Activated CD8-positive, alpha-beta memory T cell treated with anti-CD3 and anti-CD28 coated beads, Interleukin-2, amount 10 ng/mL, durations not matched to agents 7 days and 5 days (primary cell): ENCODE measurements at regions not wholly inside any gene's neighbourhood (a gene's known extent, or its start where the extent isn't known, plus 50 kb on each side); places are given as distances from the start of the nearest gene placed in this dataset.
"Not testable (repeated sequence)": the region's sequence is repeated elsewhere in the genome, so short reads cannot be mapped to it uniquely, and the experiment has no call there.

Experiments used
- ATAC-seq: fragments of 150-1000 bp; cut with Tn5 transposase; one replicate; pipeline ENCODE4 v1.10.0; 2021; ENCODE audit warnings: moderate library complexity
- CTCF ChIA-PET: fragments of 350-600 bp; sonication (Branson Sonifier 250); formaldehyde crosslinking; loops from one replicate; lab custom pipeline; 2021; ENCODE audit warnings: antibody characterized with exemption; lab: Charles Lee
- DNase-seq: peaks from one replicate; pipeline ENCODE4 v3.0.0-alpha.2; 2020
- H3K27ac Mint-ChIP-seq: one replicate; pipeline ENCODE4 v1.8.0; 2021; ENCODE audit warnings: mild to moderate bottlenecking, mixed read lengths
- H3K27me3 Mint-ChIP-seq: one replicate; pipeline ENCODE4 v1.8.0; 2021; ENCODE audit warnings: mixed read lengths
- H3K36me3 Mint-ChIP-seq: one replicate; pipeline ENCODE4 v1.8.0; 2021; ENCODE audit warnings: mild to moderate bottlenecking, mixed read lengths
- H3K4me1 Mint-ChIP-seq: one replicate; pipeline ENCODE4 v1.8.0; 2021; ENCODE audit warnings: mixed read lengths
- H3K4me3 Mint-ChIP-seq: one replicate; pipeline ENCODE4 v1.8.0; 2021; ENCODE audit warnings: mild to moderate bottlenecking, moderate library complexity, mixed read lengths
- H3K9me3 Mint-ChIP-seq: one replicate; pipeline ENCODE4 v1.8.0; 2022; ENCODE audit warnings: low read depth, mixed read lengths

DNA sequence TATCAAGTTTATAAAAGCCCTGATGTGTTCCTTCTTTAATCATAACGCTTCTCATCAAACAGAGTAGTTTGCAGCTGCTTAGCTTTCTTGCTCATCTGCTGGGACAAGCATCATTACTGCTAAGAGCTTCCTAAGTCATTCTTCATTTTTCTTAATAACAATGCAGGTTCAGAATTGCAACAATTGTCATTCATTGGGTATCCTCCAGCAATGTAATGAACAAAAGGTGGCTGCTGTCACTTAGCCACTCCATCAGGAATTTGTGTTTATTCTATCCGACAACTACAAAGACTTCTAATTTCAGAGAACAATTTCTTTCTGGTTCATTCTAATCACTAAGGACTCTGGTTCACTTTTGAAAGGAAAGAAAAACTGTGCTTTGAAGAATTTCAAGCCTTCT is 836.7 kb upstream of the CDH10 start:
- H3K27me3 Mint-ChIP-seq = no peaks in the 10 kb centered on the region
- CTCF ChIA-PET = no interaction called here
- DNase-seq = no peak

DNA sequence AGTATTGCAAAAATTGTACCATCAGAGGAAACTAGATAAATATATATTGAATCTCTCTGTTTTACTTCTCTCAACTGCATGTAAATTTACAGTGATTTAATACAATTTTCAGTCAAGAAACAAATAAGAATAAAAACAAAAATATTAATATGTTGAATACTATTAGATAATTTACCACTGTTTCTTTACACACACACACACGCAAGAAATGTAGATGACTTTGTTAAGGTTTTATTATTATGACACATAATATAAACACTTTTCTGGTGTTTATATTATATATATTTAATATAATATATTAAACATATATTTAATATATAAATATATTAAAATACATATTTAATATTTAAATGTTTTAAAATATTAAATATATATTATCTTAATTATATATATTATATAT is 814.3 kb upstream of the CDH10 start:
- Mint-ChIP-seq H3K36me3 (no peaks in the 10 kb centered on the region), H3K27me3 (no peaks in the 10 kb centered on the region), H3K4me1 (no peaks in the 10 kb centered on the region), H3K9me3 (peaks cover 14% of the 10 kb centered on the region), H3K27ac (no peak overlapping the region), H3K4me3 (no peak overlapping the region)
- CTCF ChIA-PET = no interaction called here
- ATAC-seq (no peak), DNase-seq (no peak)

More for the DNA sequence above, 836.7 kb upstream of the CDH10 start:
- ATAC-seq = no peak
- Mint-ChIP-seq H3K4me3 (no peak overlapping the region), H3K4me1 (no peaks in the 10 kb centered on the region), H3K36me3 (no peaks in the 10 kb centered on the region), H3K9me3 (peaks cover 9% of the 10 kb centered on the region), H3K27ac (no peak overlapping the region)

DNA sequence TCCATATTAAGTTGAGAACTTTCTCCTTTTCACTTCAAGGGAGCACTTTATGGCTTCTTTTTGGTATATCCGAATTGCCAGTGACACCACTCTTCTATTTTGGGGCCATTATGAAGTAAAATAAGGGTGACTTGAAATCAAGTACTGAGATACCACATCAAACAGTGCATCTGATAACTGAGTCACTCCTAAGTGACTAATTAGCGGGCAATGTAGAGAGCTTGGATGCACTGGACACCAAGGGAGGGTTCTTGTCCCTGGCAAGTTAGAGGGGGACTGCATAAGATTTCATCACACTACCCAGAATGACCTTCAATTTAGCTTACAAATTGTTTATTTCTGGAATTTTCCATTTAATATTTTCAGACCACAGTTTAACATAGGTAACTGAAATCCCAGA is 813.9 kb upstream of the CDH10 start:
- CTCF ChIA-PET = no interaction called here
- H3K36me3 Mint-ChIP-seq = no peaks in the 10 kb centered on the region
- DNase-seq (no peak), ATAC-seq (no peak)
- no peaks in the 10 kb centered on the region for H3K27me3 Mint-ChIP-seq
- no peak overlapping the region for H3K27ac Mint-ChIP-seq
- peaks cover 12% of the 10 kb centered on the region for H3K9me3 Mint-ChIP-seq
- H3K4me3 Mint-ChIP-seq = no peak overlapping the region
- no peaks in the 10 kb centered on the region for H3K4me1 Mint-ChIP-seq

DNA sequence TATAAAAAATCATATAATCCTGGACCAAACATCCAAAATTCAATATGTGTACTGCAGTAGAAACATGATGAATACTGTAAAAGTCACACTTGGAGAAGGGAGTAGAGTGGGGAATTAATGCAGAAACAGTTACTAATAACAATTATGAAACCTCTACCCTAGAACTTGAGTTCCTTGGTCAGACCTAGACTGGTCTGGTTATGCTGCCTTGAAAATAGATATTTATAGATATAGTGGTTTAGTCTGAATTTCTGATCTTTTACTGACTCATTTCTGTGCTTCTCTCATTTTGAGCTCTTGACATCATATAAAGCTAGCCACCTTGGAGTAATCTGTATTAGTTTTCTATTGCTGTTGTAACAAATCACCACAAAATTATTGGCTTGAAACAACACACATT is 808.7 kb upstream of the CDH10 start:
- Mint-ChIP-seq H3K4me1 (no peaks in the 10 kb centered on the region), H3K4me3 (no peak overlapping the region), H3K27me3 (no peaks in the 10 kb centered on the region), H3K27ac (no peak overlapping the region), H3K9me3 (peaks cover 11% of the 10 kb centered on the region), H3K36me3 (no peaks in the 10 kb centered on the region)
- CTCF ChIA-PET = interaction anchor here (0.6 kb wide), 1 partner anchor 33 kb away, joined by 3 read pairs; no protein-coding TSS in a partner anchor
- DNase-seq (no peak), ATAC-seq (no peak)

DNA sequence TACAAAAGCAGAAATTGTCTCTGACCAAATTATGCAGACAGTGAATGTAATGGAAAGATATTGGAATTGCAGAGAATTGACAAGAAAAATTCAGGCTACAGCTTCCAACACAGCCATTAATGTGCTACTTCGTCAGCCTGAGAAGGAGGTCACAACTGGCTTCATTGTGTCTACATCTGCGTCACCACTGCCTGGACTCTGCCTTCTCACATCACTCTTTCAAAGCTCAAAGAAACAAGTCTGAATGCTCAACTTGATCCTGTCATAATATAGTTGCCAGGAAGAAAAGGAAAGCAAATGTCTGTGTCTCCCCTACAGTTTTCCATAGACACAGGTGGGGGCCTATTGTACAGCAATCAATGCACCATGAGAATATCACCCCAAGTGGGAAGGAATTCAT is 806.5 kb upstream of the CDH10 start:
- H3K36me3 Mint-ChIP-seq = no peaks in the 10 kb centered on the region

DNA sequence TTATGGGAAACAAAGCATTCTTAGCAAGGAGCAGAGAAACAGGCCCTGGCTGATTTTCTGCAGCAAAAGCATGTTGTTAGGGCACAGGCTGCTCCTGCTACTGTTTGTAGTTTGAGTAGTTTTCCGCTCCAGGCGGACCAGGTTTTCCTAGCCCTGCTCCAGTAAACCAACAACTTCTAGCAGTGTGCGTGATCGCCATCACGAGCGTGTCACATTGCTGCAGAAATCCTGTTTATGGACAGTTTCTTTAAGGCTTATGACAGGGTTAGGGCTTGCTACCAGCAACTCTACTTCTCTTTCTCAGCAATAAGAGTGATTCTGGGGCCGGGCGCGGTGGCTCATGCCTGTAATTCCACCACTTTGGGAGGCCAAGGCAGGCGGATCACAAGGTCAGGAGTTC is 803.9 kb upstream of the CDH10 start:
- CTCF ChIA-PET = no interaction called here
- no peaks in the 10 kb centered on the region for H3K36me3 Mint-ChIP-seq
- H3K4me1 Mint-ChIP-seq = no peaks in the 10 kb centered on the region

More for the DNA sequence above, 806.5 kb upstream of the CDH10 start:
- no peaks in the 10 kb centered on the region for H3K4me1 Mint-ChIP-seq
- peaks cover 15% of the 10 kb centered on the region for H3K9me3 Mint-ChIP-seq
- DNase-seq = no peak
- no peak overlapping the region for H3K4me3 Mint-ChIP-seq
- no peaks in the 10 kb centered on the region for H3K27me3 Mint-ChIP-seq
- no peak overlapping the region for H3K27ac Mint-ChIP-seq
- CTCF ChIA-PET = no interaction called here
- ATAC-seq = no peak

DNA sequence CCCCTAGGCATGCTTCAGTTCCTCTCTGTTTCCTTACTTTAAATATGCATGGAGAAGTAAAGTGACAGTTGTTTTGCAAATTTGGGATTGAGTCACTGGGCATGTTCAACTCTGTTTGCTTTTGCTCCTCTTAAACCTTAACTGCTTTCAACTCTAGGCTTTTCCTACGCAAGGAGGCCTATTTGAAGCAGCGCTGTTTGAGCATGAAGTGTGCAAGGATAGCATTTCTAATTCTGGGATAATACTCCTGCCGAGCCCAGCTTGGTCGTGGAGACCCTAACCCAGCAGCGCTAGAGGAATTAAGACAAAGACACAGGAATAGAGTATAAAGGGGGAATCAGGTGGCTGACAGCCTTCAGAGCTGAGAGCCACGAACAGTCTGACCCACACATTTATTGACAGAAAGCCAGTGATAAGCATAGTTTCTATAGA is 803.4 kb upstream of the CDH10 start:
- CTCF ChIA-PET = no interaction called here
- Mint-ChIP-seq H3K4me1 (no peaks in the 10 kb centered on the region), H3K36me3 (no peaks in the 10 kb centered on the region), H3K27ac (no peak overlapping the region), H3K27me3 (no peaks in the 10 kb centered on the region), H3K9me3 (peaks cover 12% of the 10 kb centered on the region), H3K4me3 (no peak overlapping the region)
- no peak for ATAC-seq
- DNase-seq = no peak

More for the DNA sequence above, 803.9 kb upstream of the CDH10 start:
- Mint-ChIP-seq H3K9me3 (peaks cover 12% of the 10 kb centered on the region), H3K4me3 (no peak overlapping the region), H3K27me3 (no peaks in the 10 kb centered on the region), H3K27ac (no peak overlapping the region)
- ATAC-seq (no peak), DNase-seq (no peak)

DNA sequence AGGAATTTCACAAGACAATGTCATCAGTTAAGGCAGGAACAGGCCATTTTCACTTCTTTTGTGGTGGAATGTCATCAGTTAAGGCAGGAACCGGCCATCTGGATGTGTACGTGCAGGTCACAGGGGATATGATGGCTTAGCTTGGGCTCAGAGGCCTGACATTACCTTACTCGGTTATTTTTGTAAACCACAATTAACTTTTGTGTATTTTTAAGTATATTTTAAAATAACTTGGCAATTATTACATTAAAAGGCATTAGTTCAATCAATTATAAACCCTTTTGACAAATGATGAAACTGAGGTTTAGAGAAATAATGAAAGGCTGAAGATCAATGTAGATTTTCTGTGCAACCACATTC is 801.3 kb upstream of the CDH10 start:
- ATAC-seq, H3K4me3 Mint-ChIP-seq, H3K27ac Mint-ChIP-seq, H3K27me3 Mint-ChIP-seq, H3K4me1 Mint-ChIP-seq, CTCF ChIA-PET, H3K9me3 Mint-ChIP-seq, DNase-seq, H3K36me3 Mint-ChIP-seq: not testable (repeated sequence)

DNA sequence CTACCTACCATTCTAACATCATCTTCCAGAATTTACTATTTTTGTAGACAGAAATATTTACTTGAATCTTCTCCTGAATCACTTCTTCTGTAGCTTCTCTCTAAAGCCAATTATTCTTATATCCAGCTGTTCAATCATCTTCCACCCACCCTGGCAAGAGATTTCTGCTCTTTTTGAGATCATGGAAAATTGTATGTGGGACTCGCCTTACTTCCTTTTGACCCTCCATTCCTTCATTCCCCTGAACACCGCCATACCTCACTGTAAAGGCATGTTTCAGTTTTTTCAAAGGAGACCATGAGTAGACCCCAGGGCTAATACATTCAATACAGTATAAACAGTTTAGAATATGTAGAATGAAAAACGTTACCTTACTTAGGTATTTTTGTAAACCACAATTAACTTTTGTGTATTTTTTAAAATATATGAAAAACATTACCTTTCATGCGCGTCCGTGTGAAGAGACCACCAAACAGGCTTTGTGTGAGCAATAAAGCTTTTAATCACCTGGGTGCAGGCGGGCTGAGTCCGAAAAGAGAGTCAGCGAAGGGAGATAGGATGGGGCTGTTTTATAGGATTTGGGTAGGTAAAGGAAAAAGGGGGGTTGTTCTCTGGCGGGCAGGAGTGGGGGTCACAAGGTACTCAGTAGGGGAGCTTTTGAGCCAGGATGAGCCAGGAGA is 800.7 kb upstream of the CDH10 start:
- CTCF ChIA-PET, H3K36me3 Mint-ChIP-seq, H3K4me3 Mint-ChIP-seq: not testable (repeated sequence)

DNA sequence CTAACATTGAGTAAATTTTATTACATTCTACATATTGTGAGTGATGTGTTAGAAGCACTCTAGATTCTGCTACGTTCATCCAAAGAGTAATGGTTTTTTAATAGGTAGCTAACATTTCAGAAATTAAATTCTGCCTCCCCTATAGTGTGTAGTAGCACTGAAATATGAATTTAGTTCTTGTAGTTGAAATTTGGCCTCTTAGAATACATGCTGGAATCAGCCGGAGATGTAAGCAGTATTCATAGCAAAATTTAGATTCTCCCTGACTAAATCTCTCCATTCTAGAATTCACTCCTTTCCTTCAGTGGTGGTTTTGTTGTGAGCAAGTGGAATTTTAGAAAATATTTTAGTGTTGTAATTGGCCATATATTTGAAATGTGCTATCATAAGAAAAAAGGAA is 799.9 kb upstream of the CDH10 start:
- H3K4me1 Mint-ChIP-seq = no peaks in the 10 kb centered on the region
- H3K36me3 Mint-ChIP-seq = no peaks in the 10 kb centered on the region
- no peak overlapping the region for H3K4me3 Mint-ChIP-seq
- CTCF ChIA-PET = no interaction called here
- ATAC-seq (no peak), DNase-seq (no peak)
- H3K27ac Mint-ChIP-seq = no peak overlapping the region
- no peaks in the 10 kb centered on the region for H3K27me3 Mint-ChIP-seq
- peaks cover 9% of the 10 kb centered on the region for H3K9me3 Mint-ChIP-seq

More for the DNA sequence above, 800.7 kb upstream of the CDH10 start:
- H3K9me3 Mint-ChIP-seq = peaks cover 14% of the 10 kb centered on the region
- H3K27me3 Mint-ChIP-seq, H3K27ac Mint-ChIP-seq, H3K4me1 Mint-ChIP-seq, ATAC-seq, DNase-seq: not testable (repeated sequence)

DNA sequence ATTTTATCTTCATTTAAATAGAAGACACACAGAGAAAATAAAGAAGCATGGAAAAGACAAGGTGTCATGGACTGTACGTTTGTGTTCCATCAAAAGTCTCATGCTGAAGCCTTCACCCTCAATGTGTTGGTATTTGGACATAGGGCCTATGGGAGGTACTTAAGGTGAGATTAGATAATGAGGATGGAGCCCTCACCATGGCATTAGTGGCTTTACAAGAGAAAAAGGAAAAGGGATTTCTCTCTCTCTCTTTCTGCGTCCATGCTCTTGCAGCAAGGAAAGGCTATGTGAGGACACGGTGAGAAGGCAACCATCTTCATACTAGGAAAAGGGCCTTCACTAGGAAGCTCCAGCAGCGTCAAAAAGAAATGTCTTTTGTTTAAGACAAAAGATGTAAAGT is 797.0 kb upstream of the CDH10 start:
- no peak for DNase-seq
- H3K4me3 Mint-ChIP-seq = no peak overlapping the region
- H3K27me3 Mint-ChIP-seq = no peaks in the 10 kb centered on the region
- CTCF ChIA-PET = no interaction called here
- H3K9me3 Mint-ChIP-seq = peaks cover 9% of the 10 kb centered on the region
- no peaks in the 10 kb centered on the region for H3K4me1 Mint-ChIP-seq
- H3K36me3 Mint-ChIP-seq = no peaks in the 10 kb centered on the region
- ATAC-seq = no peak
- no peak overlapping the region for H3K27ac Mint-ChIP-seq

DNA sequence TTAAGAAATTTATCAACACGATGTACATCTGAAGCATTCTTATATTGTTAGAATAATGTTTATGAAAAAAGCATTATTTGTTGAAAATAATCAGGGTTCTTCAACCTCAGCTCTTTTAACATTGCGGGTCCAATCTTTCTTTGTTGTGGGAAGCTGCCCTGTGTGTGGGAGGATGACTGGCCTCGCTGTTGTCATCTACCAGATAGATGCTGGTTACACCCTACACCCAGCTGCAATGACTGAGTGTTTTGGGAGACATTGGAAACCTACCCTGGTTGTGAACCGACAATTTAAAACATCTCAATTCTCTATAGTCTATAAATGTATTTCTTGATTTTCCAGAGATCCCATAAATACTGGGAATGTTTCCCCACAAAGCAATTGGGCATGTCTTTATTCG is 794.2 kb upstream of the CDH10 start:
- Mint-ChIP-seq H3K4me3 (no peak overlapping the region), H3K4me1 (no peaks in the 10 kb centered on the region), H3K36me3 (no peaks in the 10 kb centered on the region), H3K9me3 (peaks cover 9% of the 10 kb centered on the region), H3K27me3 (no peaks in the 10 kb centered on the region), H3K27ac (no peak overlapping the region)
- no peak for ATAC-seq
- CTCF ChIA-PET = no interaction called here
- DNase-seq = no peak

DNA sequence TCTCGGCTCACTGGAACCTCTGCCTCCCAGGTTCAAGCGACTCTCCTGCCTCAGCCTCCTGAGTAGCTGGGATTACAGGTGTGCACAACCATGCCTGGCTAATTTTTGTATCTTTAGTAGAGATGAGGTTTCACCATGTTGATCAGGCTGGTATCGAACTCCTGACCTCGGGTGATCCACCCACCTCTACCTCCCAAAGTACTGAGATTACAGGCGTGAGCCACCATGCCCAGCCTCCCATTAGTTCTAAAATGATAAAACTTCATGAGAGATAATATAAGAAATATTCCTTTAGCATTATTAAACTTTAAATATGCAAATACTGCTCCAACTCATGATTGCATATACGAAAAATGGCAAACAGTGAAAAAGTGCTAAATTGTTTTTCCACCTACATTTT is 793.6 kb upstream of the CDH10 start:
- DNase-seq, H3K36me3 Mint-ChIP-seq, H3K4me3 Mint-ChIP-seq, H3K4me1 Mint-ChIP-seq, ATAC-seq, CTCF ChIA-PET, H3K27ac Mint-ChIP-seq, H3K27me3 Mint-ChIP-seq: not testable (repeated sequence)
- peaks cover 11% of the 10 kb centered on the region for H3K9me3 Mint-ChIP-seq

DNA sequence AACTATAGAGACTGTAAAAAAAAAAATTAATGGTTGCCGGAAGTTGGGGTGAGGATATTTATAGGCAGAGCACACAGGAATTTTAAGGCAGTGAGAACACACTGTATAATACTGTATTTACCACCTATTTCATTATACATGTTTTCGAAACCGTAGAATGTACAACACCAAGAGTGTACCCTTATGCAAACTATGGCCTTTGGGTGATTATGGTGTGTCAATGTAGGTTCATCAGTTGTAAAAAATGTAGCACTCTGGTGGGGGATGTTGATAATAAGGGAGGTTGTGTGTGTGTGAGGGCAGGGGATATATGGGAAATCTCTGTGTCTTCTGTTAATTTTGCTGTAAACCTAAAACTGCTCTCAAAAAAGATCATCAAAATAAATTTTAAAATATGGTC is 791.7 kb upstream of the CDH10 start:
- Mint-ChIP-seq H3K9me3 (peaks cover 13% of the 10 kb centered on the region), H3K27me3 (no peaks in the 10 kb centered on the region), H3K27ac (no peak overlapping the region), H3K4me1 (no peaks in the 10 kb centered on the region), H3K36me3 (no peaks in the 10 kb centered on the region), H3K4me3 (no peak overlapping the region)
- ATAC-seq (no peak), DNase-seq (no peak)
- CTCF ChIA-PET = no interaction called here

DNA sequence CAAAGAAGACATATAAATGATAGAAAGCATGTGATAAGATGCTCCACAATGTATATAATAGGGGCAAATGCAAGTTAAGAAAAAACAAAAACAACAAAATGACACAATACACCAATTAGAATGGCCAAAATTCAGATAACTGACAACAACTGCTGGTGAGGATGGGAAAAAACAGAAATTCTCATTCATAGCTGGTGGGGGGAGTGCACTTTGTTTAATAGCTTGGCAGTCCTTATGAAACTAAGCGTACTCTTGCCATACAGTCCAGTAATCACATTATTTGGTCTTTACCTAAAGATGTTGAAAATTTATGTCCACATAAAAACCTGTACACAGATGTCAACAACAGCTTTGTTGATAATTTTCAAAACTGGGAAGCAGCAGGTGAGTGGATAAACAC is 791.1 kb upstream of the CDH10 start:
- Mint-ChIP-seq H3K4me1 (no peaks in the 10 kb centered on the region), H3K27ac (no peak overlapping the region), H3K27me3 (no peaks in the 10 kb centered on the region), H3K9me3 (peaks cover 11% of the 10 kb centered on the region), H3K36me3 (no peaks in the 10 kb centered on the region), H3K4me3 (no peak overlapping the region)
- CTCF ChIA-PET = no interaction called here
- no peak for DNase-seq
- ATAC-seq = no peak
